ENCODE measurements at regions not wholly inside any gene's neighbourhood (a gene's known extent, or its start where the extent isn't known, plus 50 kb on each side); places are given as distances from the start of the nearest gene placed in this dataset.

DNA sequence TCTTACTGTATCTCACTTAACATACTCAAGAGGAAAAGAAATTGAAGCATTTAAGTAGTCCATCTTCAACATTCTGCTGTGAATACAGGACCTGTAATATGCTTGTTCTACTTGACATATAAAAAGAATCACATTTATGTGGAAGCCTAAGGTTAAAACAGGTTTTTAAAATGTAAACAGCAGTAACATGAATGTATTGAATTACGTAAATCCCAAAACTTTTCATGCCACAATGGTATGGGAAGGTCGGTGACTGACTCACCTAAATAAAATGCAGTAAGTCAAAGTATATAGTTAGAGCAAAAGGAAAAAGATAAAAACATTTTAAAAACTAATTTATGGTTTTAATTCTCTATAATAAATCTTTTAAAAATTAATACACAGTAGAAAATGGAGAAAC is 115.7 kb upstream of the TJP1 start:
- Histone ChIP-seq H2BK12ac (ENCODE audit: low read depth, low read length) (no peak overlapping the region), H3K23ac (ENCODE audit: insufficient read length) (no peak overlapping the region), H3K27ac (ENCODE audit: low read depth, low read length) (no peak overlapping the region), H2BK5ac (ENCODE audit: low read depth, low read length) (no peak overlapping the region), H4K91ac (replicated peaks; ENCODE audit: insufficient read length, low read length) (no peak overlapping the region), H4K8ac (ENCODE audit: extremely low read depth, insufficient read depth, low read length) (no peak overlapping the region), H3K4ac (replicated peaks; ENCODE audit: insufficient read length, low read depth, low read length) (no peak overlapping the region), H2BK120ac (replicated peaks; ENCODE audit: low read depth, low read length) (no peak overlapping the region), H3K79me2 (ENCODE audit: control insufficient read depth in 1 of 2, insufficient read depth in 2 of 2, low read length in 2 of 2) (no peaks in the 10 kb centered on the region), H4K20me1 (replicated peaks in 1 of 2; ENCODE audit: control insufficient read depth in 1 of 2, insufficient read depth in 2 of 2, low read length in 2 of 2) (no peaks in the 10 kb centered on the region), H2AFZ (ENCODE audit: low read length) (no peak overlapping the region), H3K79me1 (ENCODE audit: low read depth, low read length) (no peaks in the 10 kb centered on the region), H4K5ac (ENCODE audit: insufficient read length, low read depth, low read length) (no peak overlapping the region), H3K9me3 (ENCODE audit: insufficient read depth in 2 of 2, low read depth in 1 of 2, low read length in 1 of 2) (no peaks in the 10 kb centered on the region), H3K4me1 (replicated peaks in 1 of 4; ENCODE audit: control insufficient read depth in 3 of 4, insufficient read depth in 4 of 4, low read length in 3 of 4) (no peaks in the 10 kb centered on the region), H2BK15ac (ENCODE audit: low read length) (no peak overlapping the region), H3K14ac (ENCODE audit: insufficient read length) (no peak overlapping the region), H3K56ac (replicated peaks; ENCODE audit: insufficient read length, low read depth, low read length) (no peak overlapping the region), H3K27me3 (replicated peaks in 1 of 4; ENCODE audit: control insufficient read depth in 3 of 4, extremely low read depth in 1 of 4, insufficient read depth in 3 of 4, low read length in 3 of 4) (no peaks in the 10 kb centered on the region), H3K18ac (ENCODE audit: extremely low read depth, low read length) (no peak overlapping the region), H3K4me2 (ENCODE audit: insufficient read depth in 1 of 2, low read depth in 2 of 2, low read length in 2 of 2) (no peak overlapping the region), H3K9ac (replicated peaks in 1 of 4; ENCODE audit: extremely low read depth in 1 of 4, low read depth in 3 of 4, low read length in 3 of 4) (no peak overlapping the region), H3K36me3 (ENCODE audit: control insufficient read depth in 2 of 4, insufficient read depth in 4 of 4, low read length in 3 of 4) (no peaks in the 10 kb centered on the region), H2BK20ac (ENCODE audit: low read length) (no peak overlapping the region), H3K23me2 (ENCODE audit: low read depth, low read length) (no peaks in the 10 kb centered on the region), H3K4me3 (ENCODE audit: extremely low read depth in 1 of 4, insufficient read depth in 2 of 4, low read depth in 3 of 4, low read length in 4 of 4) (no peak overlapping the region), H2AK5ac (ENCODE audit: low read depth, low read length) (no peak overlapping the region)
- DNase-seq (ENCODE audit: low read depth in 1 of 2, low spot score in 2 of 2) (no peak), FAIRE-seq (no peak)
- WGBS, 2 experiments (ENCODE audit: extremely low coverage in 1 of 2, insufficient coverage in 1 of 2, insufficient read length in 1 of 2, insufficient replicate concordance in 2 of 2, low coverage in 1 of 2, low lambda C conversion rate in 2 of 2, missing lambda C conversion rate in 1 of 2), result 78% methylated on average over 2 of the region's 2 CpGs; no CpG with 5 or more reads in 1 of the 2 experiments
- CTCF ChIA-PET (ENCODE audit: partially characterized antibody), result interaction anchor here (0.8 to 3.0 kb wide), 7 partner anchors 10 to 270 kb away, joined by 4 to 12 read pairs (median 8); no protein-coding TSS in a partner anchor
- POLR2A ChIA-PET (ENCODE audit: partially characterized antibody), result no interaction called here
- TF ChIP-seq KDM4A (IDR thresholded peaks at IDR 0.05; ENCODE audit: low read depth, low read length, severe bottlenecking) (no peak), SAP30 (IDR thresholded peaks at IDR 0.05; ENCODE audit: insufficient read depth, insufficient replicate concordance, low read length) (no peak), RFX5 (IDR thresholded peaks at IDR 0.05; ENCODE audit: borderline replicate concordance, low read depth, low read length) (no peak), SIRT6 (IDR thresholded peaks at IDR 0.05; ENCODE audit: low read length) (no peak), CHD2 (IDR thresholded peaks at IDR 0.05; ENCODE audit: low read length) (no peak), CBX8 (IDR thresholded peaks at IDR 0.05; ENCODE audit: borderline replicate concordance, low read depth, low read length) (no peak), RNF2 (IDR thresholded peaks at IDR 0.05; ENCODE audit: borderline replicate concordance, low read depth, low read length, missing control alignments, poor library complexity, severe bottlenecking) (no peak), CHD1 (IDR thresholded peaks at IDR 0.05; ENCODE audit: low read depth, low read length) (no peak)
